GM12864 (cell line): ENCODE measurements at regions not wholly inside any gene's neighbourhood (a gene's known extent, or its start where the extent isn't known, plus 50 kb on each side); places are given as distances from the start of the nearest gene placed in this dataset.

Experiments used
- DNase-seq: peaks from one replicate; pipeline ENCODE4 v3.0.0-alpha.2; 2011; ENCODE audit warnings: low read depth
- H3K4me3 ChIP-seq: 2 replicates; pipeline ENCODE4 v1.5.1; 2011; ENCODE audit warnings: mild to moderate bottlenecking, low read depth, low read length, control low read depth
- CTCF ChIP-seq: IDR thresholded peaks from 2 replicates; pipeline ENCODE4 v1.5.1; 2011; ENCODE audit warnings: low read depth, mild to moderate bottlenecking, moderate library complexity, low read length, control low read depth, inconsistent platforms; ENCODE audit errors: missing control alignments

DNA sequence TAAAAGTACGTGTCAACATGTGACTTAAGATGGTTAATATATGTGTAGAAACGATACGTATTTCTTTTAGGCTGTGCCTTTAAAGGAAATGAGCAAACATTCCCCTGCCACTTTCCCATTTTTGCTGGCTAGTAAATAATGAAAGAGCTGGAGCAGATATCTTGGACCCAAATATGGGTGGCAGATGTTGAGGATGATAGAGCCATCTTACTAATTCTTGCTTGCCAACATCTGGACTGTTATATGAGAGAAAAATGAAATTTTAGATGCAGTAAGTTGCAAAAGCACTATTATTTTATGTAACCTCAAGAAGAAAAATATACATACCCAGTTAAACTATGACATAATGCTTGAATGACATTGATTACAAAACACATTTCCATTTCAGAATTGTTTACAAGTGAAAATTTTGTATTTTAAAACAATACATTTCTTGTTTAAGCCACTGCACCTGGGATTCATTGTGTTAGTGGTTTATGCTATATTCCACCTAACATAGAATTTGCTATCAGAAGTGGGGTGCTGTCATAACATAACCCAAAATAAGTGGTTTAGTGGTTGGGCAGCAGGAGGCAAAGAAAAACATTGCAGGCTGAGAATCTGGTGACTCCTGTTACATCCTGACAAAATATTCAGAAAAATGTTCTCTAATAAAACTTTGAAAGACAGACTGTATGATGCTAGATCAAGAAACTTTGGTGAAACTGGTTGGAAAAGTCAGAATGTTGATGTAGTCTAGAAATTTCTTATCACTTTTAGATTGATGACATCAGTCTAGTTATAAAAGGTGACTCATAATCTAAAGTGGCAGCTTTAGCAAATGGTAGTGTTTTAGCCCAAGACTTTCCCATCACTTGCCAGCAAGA, 305.0 kb downstream of the PTEN start:
- DNase-seq: no peak
- TF ChIP-seq CTCF: no peak
- H3K4me3 ChIP-seq: no peak overlapping the region

DNA sequence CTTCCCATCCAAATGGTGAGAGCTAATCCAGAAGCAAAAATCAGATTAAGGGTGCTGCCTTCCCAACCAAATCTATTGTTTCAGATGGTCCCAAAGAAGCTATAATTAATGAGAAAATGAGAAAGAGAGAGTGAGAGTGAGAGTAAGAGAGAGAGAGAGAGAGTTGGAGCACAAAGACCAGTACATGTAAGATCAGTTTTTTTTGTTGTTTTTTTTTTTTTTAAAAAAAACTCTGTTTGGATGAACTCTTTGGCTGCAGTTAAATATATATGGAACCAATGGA, 305.6 kb downstream of the PTEN start:
- TF ChIP-seq CTCF: no peak
- H3K4me3 ChIP-seq: no peak overlapping the region
- DNase-seq: no peak

DNA sequence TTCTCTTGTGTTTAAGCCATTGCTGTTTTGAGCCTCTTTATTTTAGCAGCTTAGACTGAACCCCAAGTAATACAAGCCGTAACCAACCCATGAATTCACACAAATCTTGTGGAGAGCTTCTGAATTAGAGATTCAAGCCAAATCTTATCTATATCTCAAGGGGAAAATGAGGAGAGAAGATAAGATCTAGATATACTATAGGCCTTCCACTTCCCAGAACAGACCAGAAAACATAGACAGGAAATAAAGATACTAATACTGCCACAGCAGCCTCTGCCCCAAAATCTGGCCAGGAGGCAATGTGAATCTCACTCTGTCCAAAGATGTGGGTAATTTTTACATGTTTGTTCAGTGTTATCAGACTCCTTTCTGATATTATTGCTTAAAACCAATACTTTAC, 307.2 kb downstream of the PTEN start:
- DNase-seq: no peak
- no peak overlapping the region for H3K4me3 ChIP-seq
- TF ChIP-seq CTCF: no peak

GRCh38 chr10:88172159-88172558, 308.7 kb downstream of the PTEN start:
- no peak for DNase-seq
- H3K4me3 ChIP-seq: no peak overlapping the region
- no peak for TF ChIP-seq CTCF

- DNase-seq: no peak
- no peak for TF ChIP-seq CTCF
- no peak overlapping the region for H3K4me3 ChIP-seq
Measured at GRCh38 chr10:88174391-88174790, 311.0 kb downstream of the PTEN start.

DNA sequence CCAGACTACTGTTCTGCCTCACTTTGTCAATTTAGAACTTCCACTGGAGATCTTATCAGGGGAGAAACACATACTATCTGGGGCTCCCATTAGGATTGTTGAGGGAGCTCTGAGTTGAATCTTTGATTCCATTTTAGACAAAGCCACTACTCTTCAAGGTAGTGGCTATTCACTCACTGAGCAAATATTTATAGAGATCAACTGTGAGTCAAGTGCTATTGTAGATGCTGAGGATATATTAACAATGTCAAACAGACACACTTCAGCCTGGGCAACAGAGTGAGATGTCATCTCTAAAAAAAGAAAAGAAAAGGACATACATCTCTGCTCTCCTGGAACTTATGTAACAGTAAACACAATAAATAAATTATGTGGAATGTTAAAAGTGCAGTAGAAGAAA, 315.3 kb downstream of the PTEN start:
- TF ChIP-seq CTCF: no peak
- no peak for DNase-seq
- no peak overlapping the region for H3K4me3 ChIP-seq

DNA sequence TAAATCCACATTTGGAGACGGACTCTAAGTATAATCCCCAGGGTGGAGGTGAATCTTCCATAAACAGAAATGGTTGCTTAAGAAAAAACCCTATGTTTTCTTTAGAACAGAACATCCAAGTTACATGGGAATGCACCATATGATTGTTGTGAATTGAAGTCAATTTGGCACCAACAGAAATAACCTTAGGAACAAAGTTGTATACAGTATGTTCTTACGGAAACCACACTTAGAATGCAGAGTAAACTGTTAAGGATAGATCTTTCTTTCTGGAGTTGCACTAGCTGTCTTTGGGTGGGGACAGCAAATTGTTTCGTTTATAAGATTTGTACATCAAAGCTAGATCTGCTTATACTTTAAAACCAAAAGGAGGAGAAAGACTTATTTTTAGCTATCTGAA, 316.4 kb downstream of the PTEN start:
- TF ChIP-seq CTCF: no peak

More for the DNA sequence above, 316.4 kb downstream of the PTEN start:
- no peak for DNase-seq
- no peak overlapping the region for H3K4me3 ChIP-seq
